ENCODE measurements at regions not wholly inside any gene's neighbourhood (a gene's known extent, or its start where the extent isn't known, plus 50 kb on each side); places are given as distances from the start of the nearest gene placed in this dataset.

- Histone ChIP-seq H3K27me3 (ENCODE audit: control insufficient read depth in 1 of 2, insufficient read depth in 2 of 2, low read length in 2 of 2) (peaks cover 0 to under 1% of the 10 kb centered on the region in 2 experiments; a peak in 1 of 5 replicates), H3K9ac (ENCODE audit: insufficient read depth, low read depth, low read length) (no peak overlapping the region), H3K4me1 (ENCODE audit: insufficient read depth, low read length) (no peaks in the 10 kb centered on the region), H4K20me1 (ENCODE audit: insufficient read depth, low read length) (no peaks in the 10 kb centered on the region), H3K9me3 (ENCODE audit: low read length) (no peaks in the 10 kb centered on the region), H3K4me3 (replicated peaks in 1 of 3; ENCODE audit: insufficient read depth in 1 of 3, low read depth in 2 of 3, low read length in 3 of 3) (no peak overlapping the region), H3K4me2 (ENCODE audit: low read depth, low read length) (no peak overlapping the region), H2AFZ (ENCODE audit: low read length) (no peak overlapping the region), H3K27ac (ENCODE audit: extremely low read length, insufficient read depth, low read length) (no peak overlapping the region), H3K79me2 (ENCODE audit: insufficient read depth, low read length) (no peaks in the 10 kb centered on the region), H3K36me3 (replicated peaks in 1 of 2; ENCODE audit: control insufficient read depth in 1 of 2, insufficient read depth in 2 of 2, low read length in 2 of 2) (no peaks in the 10 kb centered on the region)
- ChIA-PET POLR2A (no interaction called here), CTCF (ENCODE audit: low intra/inter-chr PET ratio, low total read pairs) (no interaction called here)
- ATAC-seq (no peak), FAIRE-seq (no peak), DNase-seq (ENCODE audit: low spot score) (no peak)
- in situ Hi-C loops (cut with HindIII; ENCODE audit: extremely low pct_ligation_motif_present, low pct_unique_long_range_greater_than_20kb), result no loop called here
- no TSS peak for BruUV-seq (replicated peaks)
- no peak for TF ChIP-seq SIN3B (IDR thresholded peaks at IDR 0.05; ENCODE audit: low read length)
- no peak for TF ChIP-seq ZSCAN21 (CRISPR knock-in tag; IDR thresholded peaks at IDR 0.05; ENCODE audit: borderline replicate concordance)
- 100% methylated on average over 1 of the region's 1 CpG for WGBS (ENCODE audit: low lambda C conversion rate)
- intact Hi-C loops (cut with micrococcal nuclease; ENCODE audit: unreplicated experiment), result loop anchor here (1.0 kb wide), 1 partner anchor 35 kb away; no protein-coding TSS in a partner anchor
Observed at GRCh38 chr4:38585871-38586270, 78.1 kb upstream of the KLF3 start.

GRCh38 chr4:38587106-38587505 is 76.9 kb upstream of the KLF3 start:
- no peak for ATAC-seq
- Histone ChIP-seq H3K27me3 (ENCODE audit: control insufficient read depth in 1 of 2, insufficient read depth in 2 of 2, low read length in 2 of 2) (peaks cover 0 to 4% of the 10 kb centered on the region in 2 experiments; a peak in 1 of 5 replicates), H3K4me3 (replicated peaks in 1 of 3; ENCODE audit: insufficient read depth in 1 of 3, low read depth in 2 of 3, low read length in 3 of 3) (no peak overlapping the region), H4K20me1 (ENCODE audit: insufficient read depth, low read length) (no peaks in the 10 kb centered on the region), H2AFZ (ENCODE audit: low read length) (no peak overlapping the region), H3K4me1 (ENCODE audit: insufficient read depth, low read length) (no peaks in the 10 kb centered on the region), H3K9me3 (ENCODE audit: low read length) (no peaks in the 10 kb centered on the region), H3K36me3 (replicated peaks in 1 of 2; ENCODE audit: control insufficient read depth in 1 of 2, insufficient read depth in 2 of 2, low read length in 2 of 2) (no peaks in the 10 kb centered on the region), H3K9ac (ENCODE audit: insufficient read depth, low read depth, low read length) (no peak overlapping the region), H3K27ac (ENCODE audit: extremely low read length, insufficient read depth, low read length) (no peak overlapping the region), H3K79me2 (ENCODE audit: insufficient read depth, low read length) (no peaks in the 10 kb centered on the region), H3K4me2 (ENCODE audit: low read depth, low read length) (no peak overlapping the region)
- POLR2A ChIA-PET, result no interaction called here
- BruUV-seq (replicated peaks), result no TSS peak
- no peak for TF ChIP-seq GZF1 (CRISPR knock-in tag; IDR thresholded peaks at IDR 0.05)
- no peak for TF ChIP-seq TGIF2 (CRISPR knock-in tag; IDR thresholded peaks at IDR 0.05)
- no peak for TF ChIP-seq ZNF329 (CRISPR knock-in tag; IDR thresholded peaks at IDR 0.05; ENCODE audit: low read depth)
- TF ChIP-seq RBM39 (IDR thresholded peaks at IDR 0.05; ENCODE audit: low read depth, low read length, poor library complexity, severe bottlenecking), result no peak
- TF ChIP-seq, protein P1, sequence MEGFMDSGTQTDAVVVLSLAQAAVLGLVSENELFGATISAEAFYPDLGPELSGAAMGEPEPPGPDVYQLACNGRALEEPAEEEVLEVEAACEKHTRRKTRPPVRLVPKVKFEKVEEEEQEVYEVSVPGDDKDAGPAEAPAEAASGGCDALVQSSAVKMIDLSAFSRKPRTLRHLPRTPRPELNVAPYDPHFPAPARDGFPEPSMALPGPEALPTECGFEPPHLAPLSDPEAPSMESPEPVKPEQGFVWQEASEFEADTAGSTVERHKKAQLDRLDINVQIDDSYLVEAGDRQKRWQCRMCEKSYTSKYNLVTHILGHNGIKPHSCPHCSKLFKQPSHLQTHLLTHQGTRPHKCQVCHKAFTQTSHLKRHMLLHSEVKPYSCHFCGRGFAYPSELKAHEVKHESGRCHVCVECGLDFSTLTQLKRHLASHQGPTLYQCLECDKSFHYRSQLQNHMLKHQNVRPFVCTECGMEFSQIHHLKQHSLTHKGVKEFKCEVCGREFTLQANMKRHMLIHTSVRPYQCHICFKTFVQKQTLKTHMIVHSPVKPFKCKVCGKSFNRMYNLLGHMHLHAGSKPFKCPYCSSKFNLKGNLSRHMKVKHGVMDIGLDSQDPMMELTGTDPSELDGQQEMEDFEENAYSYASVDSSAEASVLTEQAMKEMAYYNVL (CRISPR knock-in tag; IDR thresholded peaks at IDR 0.05; ENCODE audit: borderline replicate concordance), result no peak
- no peak for TF ChIP-seq RXRB (CRISPR knock-in tag; IDR thresholded peaks at IDR 0.05; ENCODE audit: borderline replicate concordance)
- TF ChIP-seq SMYD3 (CRISPR knock-in tag; IDR thresholded peaks at IDR 0.05), result no peak
- CTCF ChIA-PET (ENCODE audit: low intra/inter-chr PET ratio, low total read pairs), result no interaction called here
- in situ Hi-C loops (cut with HindIII; ENCODE audit: extremely low pct_ligation_motif_present, low pct_unique_long_range_greater_than_20kb) (no loop called here), intact Hi-C loops (cut with micrococcal nuclease; ENCODE audit: unreplicated experiment) (no loop called here)
- no peak for FAIRE-seq
- DNase-seq (ENCODE audit: low spot score), result no peak
